IgD-negative memory B cell (primary cell): ENCODE measurements at regions not wholly inside any gene's neighbourhood (a gene's known extent, or its start where the extent isn't known, plus 50 kb on each side); places are given as distances from the start of the nearest gene placed in this dataset.

Source experiments
- H3K27ac Mint-ChIP-seq, 3 donors: one replicate each; pipeline ENCODE4 v1.8.0; 2020 to 2022; ENCODE audit warnings: mild to moderate bottlenecking in 3 of 3, mixed read lengths in 3 of 3, moderate library complexity in 1 of 3
- H3K27me3 Mint-ChIP-seq: one replicate; pipeline ENCODE4 v1.8.0; 2021; ENCODE audit warnings: mixed read lengths
- H3K36me3 Mint-ChIP-seq: one replicate; pipeline ENCODE4 v1.8.0; 2020; ENCODE audit warnings: mild to moderate bottlenecking, mixed read lengths
- H3K4me1 Mint-ChIP-seq, 3 donors: one replicate each; pipeline ENCODE4 v1.8.0; 2020 to 2022; ENCODE audit warnings: mixed read lengths in 3 of 3, mild to moderate bottlenecking in 1 of 3
- H3K4me3 Mint-ChIP-seq, 4 donors: one replicate each; pipeline ENCODE4 v1.8.0; 2020 to 2022; ENCODE audit warnings: mild to moderate bottlenecking in 4 of 4, mixed read lengths in 4 of 4, moderate library complexity in 3 of 4
- H3K9me3 Mint-ChIP-seq, 3 donors: one replicate each; pipeline ENCODE4 v1.8.0; 2020 to 2021; ENCODE audit warnings: mixed read lengths in 3 of 3, mild to moderate bottlenecking in 1 of 3

GRCh38 chr2:157159221-157159934 is 98.1 kb upstream of the GALNT5 start:
- Mint-ChIP-seq H3K27me3 (peaks cover 3% of the 10 kb centered on the region), H3K36me3 (no peaks in the 10 kb centered on the region), H3K4me3 (no peak overlapping the region), H3K27ac (no peak overlapping the region), H3K4me1 (no peaks in the 10 kb centered on the region), H3K9me3 (peaks cover 0 to 3% (median 0%) of the 10 kb centered on the region in 3 donors)

GRCh38 chr2:157160111-157160510 is 97.4 kb upstream of the GALNT5 start:
- peaks cover 3% of the 10 kb centered on the region for H3K27me3 Mint-ChIP-seq
- H3K27ac Mint-ChIP-seq: no peak overlapping the region
- H3K9me3 Mint-ChIP-seq: peaks cover 0 to 3% (median 0%) of the 10 kb centered on the region in 3 donors
- no peaks in the 10 kb centered on the region for H3K4me1 Mint-ChIP-seq
- H3K4me3 Mint-ChIP-seq: no peak overlapping the region
- no peaks in the 10 kb centered on the region for H3K36me3 Mint-ChIP-seq

- peaks cover 0 to 3% (median 0%) of the 10 kb centered on the region in 3 donors for H3K9me3 Mint-ChIP-seq
- H3K27me3 Mint-ChIP-seq: no peaks in the 10 kb centered on the region
- no peak overlapping the region for H3K4me3 Mint-ChIP-seq
- H3K27ac Mint-ChIP-seq: no peak overlapping the region
- H3K36me3 Mint-ChIP-seq: no peaks in the 10 kb centered on the region
- H3K4me1 Mint-ChIP-seq: no peaks in the 10 kb centered on the region
These were observed 93.1 kb upstream of the GALNT5 start for GRCh38 chr2:157164370-157164769.

- H3K4me3 Mint-ChIP-seq: no peak overlapping the region
- no peaks in the 10 kb centered on the region for H3K36me3 Mint-ChIP-seq
- no peak overlapping the region for H3K27ac Mint-ChIP-seq
- no peaks in the 10 kb centered on the region for H3K4me1 Mint-ChIP-seq
- H3K27me3 Mint-ChIP-seq: no peaks in the 10 kb centered on the region
- peaks cover 0 to 3% (median 0%) of the 10 kb centered on the region in 3 donors for H3K9me3 Mint-ChIP-seq
These were observed 92.6 kb upstream of the GALNT5 start for GRCh38 chr2:157164891-157165290.

- H3K4me1 Mint-ChIP-seq: no peaks in the 10 kb centered on the region
- no peaks in the 10 kb centered on the region for H3K36me3 Mint-ChIP-seq
- peaks cover 2% of the 10 kb centered on the region for H3K27me3 Mint-ChIP-seq
- no peak overlapping the region for H3K27ac Mint-ChIP-seq
- H3K9me3 Mint-ChIP-seq: no peaks in the 10 kb centered on the region
- no peak overlapping the region for H3K4me3 Mint-ChIP-seq
These were observed 89.0 kb upstream of the GALNT5 start for GRCh38 chr2:157168501-157168900.

GRCh38 chr2:157169889-157170288 is 87.6 kb upstream of the GALNT5 start:
- H3K4me1 Mint-ChIP-seq: no peaks in the 10 kb centered on the region
- H3K36me3 Mint-ChIP-seq: no peaks in the 10 kb centered on the region
- H3K27ac Mint-ChIP-seq: no peak overlapping the region
- H3K4me3 Mint-ChIP-seq: no peak overlapping the region
- H3K27me3 Mint-ChIP-seq: peaks cover 2% of the 10 kb centered on the region
- H3K9me3 Mint-ChIP-seq: no peaks in the 10 kb centered on the region

- Mint-ChIP-seq H3K36me3 (no peaks in the 10 kb centered on the region), H3K27me3 (peaks cover 2% of the 10 kb centered on the region), H3K4me3 (no peak overlapping the region), H3K27ac (no peak overlapping the region), H3K4me1 (no peaks in the 10 kb centered on the region), H3K9me3 (no peaks in the 10 kb centered on the region)
These were observed 87.2 kb upstream of the GALNT5 start for GRCh38 chr2:157170299-157170698.

- peaks cover 2% of the 10 kb centered on the region for H3K27me3 Mint-ChIP-seq
- no peak overlapping the region for H3K27ac Mint-ChIP-seq
- no peak overlapping the region for H3K4me3 Mint-ChIP-seq
- peaks cover 2 to 3% (median 2%) of the 10 kb centered on the region in 3 donors for H3K9me3 Mint-ChIP-seq
- H3K4me1 Mint-ChIP-seq: no peaks in the 10 kb centered on the region
- no peaks in the 10 kb centered on the region for H3K36me3 Mint-ChIP-seq
These were observed 85.3 kb upstream of the GALNT5 start for GRCh38 chr2:157172239-157172638.

- Mint-ChIP-seq H3K27ac (no peak overlapping the region), H3K9me3 (peaks cover 2 to 3% (median 2%) of the 10 kb centered on the region in 3 donors), H3K27me3 (peaks cover 2% of the 10 kb centered on the region), H3K4me1 (no peaks in the 10 kb centered on the region), H3K4me3 (no peak overlapping the region), H3K36me3 (no peaks in the 10 kb centered on the region)
These were observed 84.5 kb upstream of the GALNT5 start for GRCh38 chr2:157172866-157173578.

- no peak overlapping the region for H3K27ac Mint-ChIP-seq
- peaks cover 2 to 3% (median 2%) of the 10 kb centered on the region in 3 donors for H3K9me3 Mint-ChIP-seq
- no peaks in the 10 kb centered on the region for H3K4me1 Mint-ChIP-seq
- H3K36me3 Mint-ChIP-seq: no peaks in the 10 kb centered on the region
- H3K4me3 Mint-ChIP-seq: no peak overlapping the region
- H3K27me3 Mint-ChIP-seq: peaks cover 2% of the 10 kb centered on the region
These were observed 83.7 kb upstream of the GALNT5 start for GRCh38 chr2:157173740-157174184.

- Mint-ChIP-seq H3K9me3 (peaks cover 2 to 3% (median 2%) of the 10 kb centered on the region in 3 donors), H3K4me3 (no peak overlapping the region), H3K36me3 (no peaks in the 10 kb centered on the region), H3K27ac (no peak overlapping the region), H3K4me1 (no peaks in the 10 kb centered on the region), H3K27me3 (peaks cover 2% of the 10 kb centered on the region)
These were observed 83.2 kb upstream of the GALNT5 start for GRCh38 chr2:157174321-157174720.

GRCh38 chr2:157176602-157177001 is 80.9 kb upstream of the GALNT5 start:
- Mint-ChIP-seq H3K36me3 (no peaks in the 10 kb centered on the region), H3K27ac (no peak overlapping the region)

GRCh38 chr2:157178874-157179273 is 78.6 kb upstream of the GALNT5 start:
- Mint-ChIP-seq H3K27me3 (peaks cover 2% of the 10 kb centered on the region), H3K27ac (no peak overlapping the region), H3K4me1 (no peaks in the 10 kb centered on the region), H3K4me3 (no peak overlapping the region), H3K36me3 (no peaks in the 10 kb centered on the region), H3K9me3 (peaks cover 2 to 3% (median 2%) of the 10 kb centered on the region in 3 donors)

More at GRCh38 chr2:157176602-157177001, 80.9 kb upstream of the GALNT5 start:
- Mint-ChIP-seq H3K9me3 (peaks cover 2 to 3% (median 2%) of the 10 kb centered on the region in 3 donors), H3K27me3 (no peaks in the 10 kb centered on the region), H3K4me1 (no peaks in the 10 kb centered on the region), H3K4me3 (no peak overlapping the region)

GRCh38 chr2:157179324-157180105 is 78.0 kb upstream of the GALNT5 start:
- no peak overlapping the region for H3K4me3 Mint-ChIP-seq
- H3K36me3 Mint-ChIP-seq: no peaks in the 10 kb centered on the region
- H3K27me3 Mint-ChIP-seq: peaks cover 2% of the 10 kb centered on the region
- no peaks in the 10 kb centered on the region for H3K4me1 Mint-ChIP-seq
- no peak overlapping the region for H3K27ac Mint-ChIP-seq
- peaks cover 2 to 3% (median 3%) of the 10 kb centered on the region in 3 donors for H3K9me3 Mint-ChIP-seq

- Mint-ChIP-seq H3K9me3 (peaks cover 2 to 3% (median 3%) of the 10 kb centered on the region in 3 donors), H3K36me3 (no peaks in the 10 kb centered on the region), H3K27ac (no peak overlapping the region), H3K4me3 (no peak overlapping the region), H3K4me1 (no peaks in the 10 kb centered on the region), H3K27me3 (peaks cover 2% of the 10 kb centered on the region)
These were observed 77.1 kb upstream of the GALNT5 start for GRCh38 chr2:157180359-157180758.
